ENCODE measurements at regions not wholly inside any gene's neighbourhood (a gene's known extent, or its start where the extent isn't known, plus 50 kb on each side); places are given as distances from the start of the nearest gene placed in this dataset.

DNA sequence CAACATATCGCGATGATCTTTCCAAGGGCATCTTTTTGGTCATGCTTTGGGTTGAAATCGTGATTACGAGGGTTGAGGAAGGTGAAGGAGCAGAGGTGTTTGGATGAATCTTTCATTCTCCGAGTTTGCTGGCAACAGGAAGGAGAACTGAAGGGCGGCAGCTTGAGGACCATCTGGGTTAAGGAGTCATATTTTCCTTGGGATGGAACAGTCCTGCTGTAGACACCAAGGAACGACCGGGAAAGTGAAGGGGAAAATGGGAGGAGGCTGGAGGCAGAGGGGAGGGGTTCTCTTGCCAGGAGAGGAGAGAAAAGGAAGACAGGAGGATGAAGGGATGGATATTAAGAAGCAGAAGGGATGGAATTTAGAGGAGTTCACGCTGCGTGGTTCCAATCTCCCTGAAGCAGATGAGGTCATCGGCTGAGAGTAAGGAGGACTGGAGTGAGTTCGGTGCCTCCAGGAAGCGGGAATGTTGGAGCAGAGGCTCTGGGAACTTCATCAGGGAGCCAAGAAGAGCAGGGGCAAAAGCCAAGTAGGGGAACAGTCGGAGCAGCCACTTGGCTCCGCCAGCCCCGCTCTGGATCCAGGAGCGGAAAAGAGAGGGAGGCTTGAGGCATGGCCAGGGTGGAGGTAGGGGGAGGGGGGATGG is 116.6 kb upstream of the GALNT17 start (continued):
- TF ChIP-seq EP300 (IDR thresholded peaks at IDR 0.05; ENCODE audit: borderline replicate concordance in 1 of 2, low read depth in 2 of 2, low read length in 2 of 2), result no peak

Measured in H1 (cell line).